ENCODE measurements at regions not wholly inside any gene's neighbourhood (a gene's known extent, or its start where the extent isn't known, plus 50 kb on each side); places are given as distances from the start of the nearest gene placed in this dataset.

GRCh38 chr20:57899554-57899953, 189.7 kb upstream of the PMEPA1 start:
- H3K79me1 ChIP-seq (ENCODE audit: low read depth, low read length): no peaks in the 10 kb centered on the region
- no peak overlapping the region for H3K23ac ChIP-seq (ENCODE audit: insufficient read length)
- H3K23me2 ChIP-seq (ENCODE audit: low read depth, low read length): no peaks in the 10 kb centered on the region
- DNase-seq (ENCODE audit: low read depth in 1 of 2, low spot score in 2 of 2) (no peak), FAIRE-seq (no peak)
- H2BK5ac ChIP-seq (ENCODE audit: low read depth, low read length): no peak overlapping the region
- POLR2A ChIA-PET (ENCODE audit: partially characterized antibody): interaction anchor here (0.6 to 1.3 kb wide), 2 partner anchors 15 to 174 kb away, joined by 3 read pairs; no protein-coding TSS in a partner anchor
- no peak overlapping the region for H2BK15ac ChIP-seq (ENCODE audit: low read length)
- no peaks in the 10 kb centered on the region for H3K9me3 ChIP-seq (ENCODE audit: insufficient read depth in 2 of 2, low read depth in 1 of 2, low read length in 1 of 2)
- no peak overlapping the region; a peak in 1 of 4 replicates for H3K4me2 ChIP-seq (ENCODE audit: insufficient read depth in 1 of 2, low read depth in 2 of 2, low read length in 2 of 2)
- no peak overlapping the region for H4K5ac ChIP-seq (ENCODE audit: insufficient read length, low read depth, low read length)
- H3K79me2 ChIP-seq (ENCODE audit: control insufficient read depth in 1 of 2, insufficient read depth in 2 of 2, low read length in 2 of 2): no peaks in the 10 kb centered on the region
- CTCF ChIA-PET (ENCODE audit: partially characterized antibody): interaction anchor here (0.7 to 1.2 kb wide), 4 partner anchors 18 to 207 kb away, joined by 3 to 6 read pairs (median 3); no protein-coding TSS in a partner anchor
- no peak overlapping the region for H3K14ac ChIP-seq (ENCODE audit: insufficient read length)
- no peak overlapping the region for H3K18ac ChIP-seq (ENCODE audit: extremely low read depth, low read length)
- WGBS, 2 experiments (ENCODE audit: extremely low coverage in 1 of 2, insufficient coverage in 1 of 2, insufficient read length in 1 of 2, insufficient replicate concordance in 2 of 2, low coverage in 1 of 2, low lambda C conversion rate in 2 of 2, missing lambda C conversion rate in 1 of 2): 96% methylated on average over 7 of the region's 7 CpGs; no CpG with 5 or more reads in 1 of the 2 experiments
- H2AFZ ChIP-seq (ENCODE audit: low read length): no peak overlapping the region
- no peak overlapping the region for H3K4me3 ChIP-seq (ENCODE audit: extremely low read depth in 1 of 4, insufficient read depth in 2 of 4, low read depth in 3 of 4, low read length in 4 of 4)
- no peak overlapping the region for H2BK12ac ChIP-seq (ENCODE audit: low read depth, low read length)
- H4K8ac ChIP-seq (ENCODE audit: extremely low read depth, insufficient read depth, low read length): no peak overlapping the region
- no peak overlapping the region for H4K91ac ChIP-seq (replicated peaks; ENCODE audit: insufficient read length, low read length)
- peaks cover 0 to 3% (median 1%) of the 10 kb centered on the region in 4 experiments; a peak in 2 of 7 replicates for H3K4me1 ChIP-seq (replicated peaks in 1 of 4; ENCODE audit: control insufficient read depth in 3 of 4, insufficient read depth in 4 of 4, low read length in 3 of 4)
- no peak overlapping the region for H2AK5ac ChIP-seq (ENCODE audit: low read depth, low read length)
- H3K56ac ChIP-seq (replicated peaks; ENCODE audit: insufficient read length, low read depth, low read length): no peak overlapping the region
- no peaks in the 10 kb centered on the region; a peak in 1 of 7 replicates for H3K27me3 ChIP-seq (replicated peaks in 1 of 4; ENCODE audit: control insufficient read depth in 3 of 4, extremely low read depth in 1 of 4, insufficient read depth in 3 of 4, low read length in 3 of 4)
- no peaks in the 10 kb centered on the region for H4K20me1 ChIP-seq (replicated peaks in 1 of 2; ENCODE audit: control insufficient read depth in 1 of 2, insufficient read depth in 2 of 2, low read length in 2 of 2)
- no peak overlapping the region for H2BK120ac ChIP-seq (replicated peaks; ENCODE audit: low read depth, low read length)
- no peak overlapping the region for H3K9ac ChIP-seq (replicated peaks in 1 of 4; ENCODE audit: extremely low read depth in 1 of 4, low read depth in 3 of 4, low read length in 3 of 4)
- TF ChIP-seq SAP30 (IDR thresholded peaks at IDR 0.05; ENCODE audit: insufficient read depth, insufficient replicate concordance, low read length): no peak
- H3K4ac ChIP-seq (replicated peaks; ENCODE audit: insufficient read length, low read depth, low read length): no peak overlapping the region
- H2BK20ac ChIP-seq (ENCODE audit: low read length): no peak overlapping the region
- no peak overlapping the region for H3K27ac ChIP-seq (ENCODE audit: low read depth, low read length)
- no peaks in the 10 kb centered on the region for H3K36me3 ChIP-seq (ENCODE audit: control insufficient read depth in 2 of 4, insufficient read depth in 4 of 4, low read length in 3 of 4)

Measured in H1 (cell line).